SK-N-DZ (cell line): ENCODE measurements at regions not wholly inside any gene's neighbourhood (a gene's known extent, or its start where the extent isn't known, plus 50 kb on each side); places are given as distances from the start of the nearest gene placed in this dataset.

Experiments used
- DNase-seq: peaks from one replicate; pipeline ENCODE4 v3.0.0-alpha.2; 2015; ENCODE audit warnings: low spot score

DNA sequence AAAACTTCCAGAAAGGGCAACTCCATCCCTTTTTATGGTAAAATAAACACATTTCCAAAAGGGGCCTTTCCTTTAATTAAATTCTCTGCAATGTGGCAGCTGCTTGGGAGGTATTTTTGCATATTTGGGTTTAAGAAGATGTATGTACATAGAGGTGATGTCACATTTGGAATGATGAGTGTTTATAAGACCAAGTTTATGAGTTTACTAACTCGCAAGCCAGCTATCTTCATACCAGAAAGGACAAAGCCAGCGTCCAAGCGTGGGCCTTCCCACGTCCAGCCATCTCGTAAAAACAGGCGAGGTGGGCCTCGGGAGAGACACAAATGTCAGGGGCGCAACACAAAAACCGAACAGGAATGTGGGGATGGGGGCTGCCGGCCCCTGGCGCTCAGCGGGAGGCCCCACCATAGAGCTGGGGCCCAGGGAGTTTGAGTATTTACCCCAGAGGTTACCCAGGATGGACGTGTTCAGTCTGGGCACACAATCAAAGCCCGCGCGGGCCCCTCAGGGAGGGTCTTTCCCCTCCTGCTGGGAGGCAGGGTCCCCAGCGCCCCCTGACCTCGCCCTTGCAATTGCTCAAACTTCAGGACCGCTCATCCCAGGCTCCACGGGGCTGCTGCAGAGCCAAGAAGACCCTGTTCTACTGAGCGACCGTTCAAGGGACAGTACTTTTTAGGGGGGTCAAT, 137.3 kb downstream of the TWIST2 start:
- no peak for DNase-seq

DNA sequence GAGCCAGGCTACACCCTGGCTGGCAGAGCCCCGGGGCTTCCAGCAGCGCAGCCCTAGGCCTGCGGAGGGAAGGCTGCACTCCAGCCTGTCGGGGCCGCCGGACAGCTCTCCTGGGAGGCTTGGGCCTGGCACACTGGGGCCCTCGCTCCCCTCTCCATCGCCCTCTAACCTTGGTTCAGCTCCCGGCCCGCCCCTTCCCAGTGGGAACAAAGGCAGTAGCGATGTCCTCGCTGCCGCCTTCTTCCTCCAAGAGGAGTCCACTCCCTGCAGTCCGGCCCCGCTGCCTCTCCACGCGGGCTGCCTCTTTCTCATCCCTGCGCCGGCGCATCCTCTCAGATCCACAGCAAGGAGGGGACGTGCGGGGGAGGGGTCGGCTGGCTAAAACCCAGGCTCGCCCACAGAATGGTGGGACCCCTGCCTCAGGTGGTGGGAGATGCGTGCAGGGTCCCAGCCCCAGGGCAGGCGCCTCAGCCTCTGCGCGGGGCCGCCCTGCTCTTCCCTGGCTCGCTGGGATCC, 138.1 kb downstream of the TWIST2 start:
- DNase-seq: no peak

DNA sequence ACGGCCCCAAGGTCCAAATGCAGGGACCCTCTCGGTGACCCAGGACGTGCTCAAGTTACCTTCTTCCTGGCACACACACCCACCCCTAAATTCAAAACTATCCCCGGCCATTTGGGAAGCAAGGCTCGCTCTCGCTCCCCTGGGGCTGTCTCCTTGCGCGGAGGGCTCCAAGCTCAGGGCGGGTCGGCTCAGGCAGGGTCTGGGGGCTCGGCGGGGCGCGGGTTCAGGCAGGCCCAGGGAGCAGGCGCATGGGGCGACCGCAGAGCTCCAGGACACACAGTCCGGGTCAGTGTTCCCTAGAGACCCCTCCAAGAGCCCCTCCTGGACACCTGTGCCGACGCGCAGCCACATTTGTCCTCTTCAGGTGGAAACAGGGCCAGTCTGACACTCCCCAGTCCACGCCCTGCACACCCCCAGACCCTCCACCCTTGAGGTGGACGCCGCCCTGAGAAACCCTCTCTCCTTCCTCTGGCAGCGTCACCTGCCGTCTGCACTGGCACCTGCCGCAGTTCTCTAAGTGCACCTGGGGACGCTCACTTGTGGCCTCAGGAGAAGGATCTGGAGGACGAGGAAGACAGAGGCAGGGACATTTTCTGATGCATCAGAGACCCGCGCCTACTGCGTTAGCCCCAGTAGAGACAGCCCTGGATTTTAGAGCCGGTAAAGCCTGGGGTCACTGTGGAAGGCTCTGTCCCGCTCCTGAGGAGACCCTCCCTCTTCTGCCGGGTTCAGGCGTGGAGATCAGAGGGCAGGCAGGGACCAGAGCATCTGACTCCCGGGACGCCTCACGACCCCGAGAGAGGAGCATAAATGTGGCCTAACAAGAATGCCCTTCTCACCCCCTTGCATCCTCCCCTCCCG, 138.8 kb downstream of the TWIST2 start:
- no peak for DNase-seq

GRCh38 chr2:238987352-238987981, 139.6 kb downstream of the TWIST2 start:
- no peak for DNase-seq

GRCh38 chr2:238988105-238988504, 140.2 kb downstream of the TWIST2 start:
- DNase-seq: no peak

GRCh38 chr2:238988752-238989151, 140.9 kb downstream of the TWIST2 start:
- no peak for DNase-seq

DNA sequence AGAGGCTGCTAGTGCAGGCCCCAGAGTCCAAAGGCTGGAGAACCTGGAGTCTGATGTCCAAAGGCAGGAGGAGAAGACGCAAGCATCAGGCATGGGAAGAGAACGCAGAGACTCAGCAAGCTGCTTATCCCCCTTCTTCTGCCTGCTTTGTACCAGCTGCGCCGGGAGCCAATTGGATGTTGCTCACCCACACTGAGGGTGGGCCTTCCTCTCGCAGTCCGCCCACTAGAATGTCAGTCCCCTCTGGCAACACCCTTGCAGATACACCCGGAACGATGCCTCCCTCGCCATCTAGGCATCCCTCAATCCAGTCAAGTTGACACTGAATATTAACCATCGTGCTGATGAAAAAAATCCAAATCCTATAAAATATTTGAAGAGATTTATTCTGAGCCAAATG, 141.6 kb downstream of the TWIST2 start:
- no peak for DNase-seq

DNA sequence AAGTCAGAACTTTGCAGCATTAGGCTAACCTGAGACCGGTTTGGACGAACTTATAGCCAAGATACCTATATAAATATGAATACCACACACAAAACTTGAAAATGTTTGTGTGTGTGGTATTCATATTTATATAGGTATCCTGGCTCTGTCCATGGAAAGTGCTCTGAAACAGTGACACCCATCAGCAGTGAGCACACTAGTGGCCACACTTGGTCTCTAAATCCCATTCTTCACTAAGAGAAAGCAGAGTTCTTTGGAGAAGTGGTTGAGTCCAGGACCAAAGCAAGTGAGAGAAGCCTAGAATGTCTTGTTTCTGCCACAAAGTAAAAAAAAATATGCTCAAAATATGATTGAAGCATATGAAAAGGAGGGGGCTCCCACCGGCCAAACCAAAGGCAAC, 146.5 kb downstream of the TWIST2 start:
- no peak for DNase-seq

DNA sequence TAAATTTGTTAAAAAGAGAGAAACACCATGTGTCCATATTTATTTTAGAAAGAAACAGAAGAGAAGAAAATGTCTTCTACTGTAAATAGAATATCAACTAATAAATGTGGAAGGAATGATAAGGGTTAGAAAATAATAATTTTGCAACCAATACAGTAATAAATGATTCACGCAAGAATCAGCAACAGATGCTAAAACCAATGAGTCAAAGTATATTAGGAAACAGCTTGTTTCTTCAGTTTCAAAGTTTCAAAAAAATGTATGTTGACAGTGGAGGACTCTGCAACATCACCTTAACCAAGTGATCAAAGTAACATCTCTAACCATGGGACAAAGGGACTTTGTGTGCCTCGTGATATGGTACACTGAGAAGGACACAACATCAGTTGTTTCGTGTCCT, 147.0 kb downstream of the TWIST2 start:
- no peak for DNase-seq

DNA sequence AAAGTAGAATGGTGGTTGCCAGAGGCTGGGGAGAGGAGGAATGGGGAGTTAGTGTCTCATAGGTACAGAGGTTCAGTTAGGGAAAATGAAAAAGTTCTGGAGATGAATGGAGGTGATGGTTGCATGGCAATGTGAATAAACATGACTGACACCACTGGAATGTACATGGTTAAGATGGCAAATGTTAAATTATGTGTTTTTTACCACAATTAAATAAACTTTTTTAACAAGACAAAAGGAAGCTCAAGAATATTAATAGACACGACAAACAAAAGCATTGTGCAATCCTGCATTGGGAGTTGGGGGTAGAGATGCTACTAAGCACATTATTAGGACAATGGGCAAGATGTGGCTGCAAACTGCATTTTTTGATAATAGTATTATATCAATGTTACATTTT, 147.7 kb downstream of the TWIST2 start:
- no peak for DNase-seq

DNA sequence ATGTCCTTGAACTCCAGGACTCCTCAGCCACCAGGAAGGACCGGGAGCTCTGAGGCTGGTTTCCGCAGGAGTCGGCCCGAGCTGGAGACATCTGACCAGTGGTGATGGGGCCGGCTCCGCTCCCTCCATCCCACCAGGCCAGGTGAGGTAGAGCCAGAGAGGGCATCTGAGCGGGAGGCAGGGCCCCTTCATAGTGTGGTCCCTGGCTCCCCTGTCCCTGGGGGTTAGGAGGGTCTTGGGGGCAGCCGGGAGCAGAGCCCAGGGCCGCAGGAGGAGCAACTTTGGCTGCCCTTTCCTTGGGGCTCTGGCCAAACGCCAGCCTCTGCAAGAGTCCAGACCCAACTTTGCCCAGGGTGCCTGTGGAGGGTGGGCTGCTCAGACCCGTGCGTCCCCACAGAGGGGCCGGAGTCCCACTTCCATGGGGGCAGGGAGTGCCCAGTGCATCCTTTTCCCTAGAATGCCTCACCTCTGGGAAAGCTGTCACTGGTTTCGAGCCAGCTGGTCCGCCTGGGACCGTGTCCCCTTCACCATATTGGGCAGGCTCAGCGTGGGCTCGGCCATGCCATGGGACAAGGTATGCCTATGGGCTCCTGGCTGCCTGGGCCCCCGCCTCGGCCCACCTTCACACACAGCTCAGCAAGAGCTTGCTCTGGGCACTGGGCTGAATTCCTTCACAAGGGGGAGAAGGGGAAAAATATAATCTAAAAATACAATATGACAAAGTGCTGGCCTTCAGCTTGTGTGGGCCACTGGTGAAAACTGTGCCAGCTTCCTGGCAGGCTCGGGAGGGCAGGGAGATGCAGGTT, 148.6 kb downstream of the TWIST2 start:
- DNase-seq: no peak

GRCh38 chr2:238997137-238997390, 149.2 kb downstream of the TWIST2 start:
- DNase-seq: no peak

DNA sequence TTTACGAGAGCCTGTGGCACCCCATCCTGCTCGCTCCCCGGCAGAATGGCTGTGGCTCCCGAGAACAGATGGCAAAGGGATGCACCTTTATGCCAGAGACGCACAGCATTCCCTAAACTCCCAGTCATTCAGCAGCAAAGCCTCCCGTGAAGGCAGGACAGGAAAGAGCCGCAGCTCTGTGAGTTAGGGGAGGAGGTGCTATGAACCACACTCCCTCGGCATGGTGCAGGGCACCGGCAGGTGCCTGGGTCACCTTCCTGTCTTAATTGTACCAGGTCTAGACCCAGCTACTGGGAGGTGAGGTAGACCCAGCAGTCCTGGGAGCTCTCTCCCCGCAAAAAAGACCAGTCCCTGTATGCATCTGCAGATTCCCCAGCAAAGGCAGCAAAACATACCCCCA, 149.8 kb downstream of the TWIST2 start:
- DNase-seq: no peak
